Heart right ventricle (tissue), 16 donors: ENCODE measurements at regions not wholly inside any gene's neighbourhood (a gene's known extent, or its start where the extent isn't known, plus 50 kb on each side); places are given as distances from the start of the nearest gene placed in this dataset.

Experiments
- ATAC-seq, 8 donors: fragments of 200-7000 bp; cut with Tn5 transposase; one replicate each; pipeline ENCODE4 v1.9.1; 2020; ENCODE audit warnings: mild to moderate bottlenecking in 8 of 8, moderate library complexity in 8 of 8, moderate number of reproducible peaks in 1 of 8
- DNase-seq, 2 donors: peaks; one replicate each; pipeline ENCODE4 v3.0.0-alpha.2; 2020
- H3K27ac ChIP-seq, 10 donors: fragments of 200-600 bp; sonication (generic) in 2 of 10; one replicate each; pipeline versions ENCODE4 v1.5.0 to v1.8.0; 2020 to 2022; ENCODE audit warnings: mild to moderate bottlenecking in 3 of 10
- H3K27me3 ChIP-seq, 7 donors: fragments of 200-600 bp; one replicate each; pipeline ENCODE4 v1.8.0; 2021 to 2022; ENCODE audit warnings: mild to moderate bottlenecking in 2 of 7
- H3K36me3 ChIP-seq, 9 donors: fragments of 200-600 bp; sonication (generic) in 1 of 9; one replicate each; pipeline versions ENCODE4 v1.5.0 to v1.8.0; 2020 to 2022; ENCODE audit warnings: mild to moderate bottlenecking in 2 of 9
- H3K4me1 ChIP-seq, 9 donors: fragments of 200-600 bp; sonication (generic) in 1 of 9; one replicate each; pipeline versions ENCODE4 v1.5.0 to v1.8.0; 2020 to 2022; ENCODE audit warnings: mild to moderate bottlenecking in 4 of 9
- H3K4me3 ChIP-seq, 10 donors: fragments of 200-600 bp; sonication (generic) in 2 of 10; one replicate each; pipeline versions ENCODE4 v1.5.0 to v1.8.0; 2020 to 2022; ENCODE audit warnings: mild to moderate bottlenecking in 7 of 10, moderate library complexity in 2 of 10
- H3K9me3 ChIP-seq, 11 donors: fragments of 200-600 bp in 10 of 11; sonication (generic) in 2 of 11; one replicate each; pipeline versions ENCODE4 v1.5.0 to v1.8.0; 2013 to 2022; ENCODE audit warnings: mild to moderate bottlenecking in 2 of 11, control low read depth in 1 of 11, moderate library complexity in 1 of 11
- WGBS, 2 donors: extraction: QIAGEN DNeasy Blood & Tissue Kit; methylation state at CpG; one replicate each; pipeline ENCODE4 v1.1.7; 2013; ENCODE audit warnings: inconsistent platforms in 1 of 2; 5-methylcytosine and 5-hydroxymethylcytosine counted together
- intact Hi-C, 10 donors: fragments of 100-400 bp; cut with DNase I; formaldehyde crosslinking; loops; one replicate each; pipeline versions ENCODE4 v1.11.1 to v1.14.2; 2022
- TF ChIP-seq, protein P1 (sequence below), 9 donors: fragments of 200-600 bp; sonication (generic) in 2 of 9; IDR thresholded peaks; one replicate each; pipeline versions ENCODE4 v1.5.0 to v1.8.0; 2021 to 2022; ENCODE audit warnings: antibody characterized with exemption in 9 of 9, mild to moderate bottlenecking in 5 of 9, moderate library complexity in 1 of 9
- donor health status: Arrhythmogenic right ventricular cardiomyopathy.
- donor health status: ischemic (EF 13 %, LVEDD 7.1; RV severe dilation, severe dysfunction).
- donor health status: healthy with polysubstance abuse.
- donor health status: DM: no; HTN: yes; CAD: no.
- donor health status: DM: no; HTN: no; CAD: no.
- donor health status: ischemic (EF 25% LVEDD 6.9; RV normal size, moderate dysfunction).
- donor health status: ischemic (EF 25% LVEDD 5.7; RV mildly dilated, moderate dysfunction).
- donor health status: healthy.
- donor health status: DM: yes; HTN: yes; CAD: no.
- donor health status: Ischemic cardiomyopathy.
- donor health status: ischemic (EF 35%, LVEDD 5.7; RV mildly dilated, moderate dysfunction).
- donor health status: nonischemic (EF 11% LVEDD 7.7; RV severe dilation, severe dysfunction).
- donor health status: DM: yes; HTN: yes; CAD: no.
- donor health status: PGD.
- donor health status: ischemic (EF 29% LVEDD 5.4; RV normal size, mild dysfunction).
- donor health status: nonischemic (EF 23%, LVEDD 6.1; RV moderate dilation, normal function).

DNA sequence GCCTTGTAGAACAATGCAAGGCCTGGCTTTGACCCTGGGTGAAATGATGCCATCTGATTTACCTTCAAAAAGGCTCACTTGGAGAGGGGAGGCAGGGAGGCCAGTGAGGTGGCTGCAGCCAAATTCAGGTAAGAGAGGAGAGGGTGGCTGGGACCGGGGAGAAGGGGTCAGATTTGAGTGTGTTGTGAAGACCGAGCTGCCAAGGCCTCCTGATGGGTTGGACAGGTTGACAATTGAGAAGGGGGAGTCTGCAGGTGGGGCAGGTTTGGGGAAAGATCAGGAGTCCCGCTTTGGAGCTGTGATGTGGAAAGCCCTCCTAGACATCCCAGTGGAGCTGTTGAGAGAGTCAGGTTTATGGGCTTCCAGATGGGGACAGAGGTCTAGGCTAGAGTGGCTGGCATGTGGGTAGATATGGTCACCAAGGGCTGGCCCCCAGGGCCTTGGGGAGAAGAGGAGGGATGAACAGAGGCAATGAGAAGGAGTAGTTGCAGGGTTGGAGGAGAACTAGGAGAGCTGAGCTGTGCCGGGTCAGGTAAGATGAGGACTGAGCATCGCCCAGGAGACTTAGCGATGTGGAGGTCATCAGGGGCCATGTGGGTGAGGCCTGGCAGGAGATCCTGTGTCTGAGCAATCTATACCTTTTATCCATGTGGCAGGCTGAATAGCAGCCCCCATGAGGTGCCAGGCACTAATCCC lies 70.5 kb upstream of the TOX2 start:
- H3K27ac ChIP-seq, result no peak overlapping the region
- H3K9me3 ChIP-seq, result no peaks in the 10 kb centered on the region
- intact Hi-C loops, result loop anchor here in 7 of 10 donors (2.0 to 10.0 kb wide), 7 partner anchors 92 to 241 kb away; no protein-coding TSS in a partner anchor
- no peak overlapping the region for H3K4me3 ChIP-seq
- H3K4me1 ChIP-seq, result peaks cover 0 to 14% (median 0%) of the 10 kb centered on the region in 9 donors
- H3K36me3 ChIP-seq, result no peaks in the 10 kb centered on the region
- TF ChIP-seq, protein P1, sequence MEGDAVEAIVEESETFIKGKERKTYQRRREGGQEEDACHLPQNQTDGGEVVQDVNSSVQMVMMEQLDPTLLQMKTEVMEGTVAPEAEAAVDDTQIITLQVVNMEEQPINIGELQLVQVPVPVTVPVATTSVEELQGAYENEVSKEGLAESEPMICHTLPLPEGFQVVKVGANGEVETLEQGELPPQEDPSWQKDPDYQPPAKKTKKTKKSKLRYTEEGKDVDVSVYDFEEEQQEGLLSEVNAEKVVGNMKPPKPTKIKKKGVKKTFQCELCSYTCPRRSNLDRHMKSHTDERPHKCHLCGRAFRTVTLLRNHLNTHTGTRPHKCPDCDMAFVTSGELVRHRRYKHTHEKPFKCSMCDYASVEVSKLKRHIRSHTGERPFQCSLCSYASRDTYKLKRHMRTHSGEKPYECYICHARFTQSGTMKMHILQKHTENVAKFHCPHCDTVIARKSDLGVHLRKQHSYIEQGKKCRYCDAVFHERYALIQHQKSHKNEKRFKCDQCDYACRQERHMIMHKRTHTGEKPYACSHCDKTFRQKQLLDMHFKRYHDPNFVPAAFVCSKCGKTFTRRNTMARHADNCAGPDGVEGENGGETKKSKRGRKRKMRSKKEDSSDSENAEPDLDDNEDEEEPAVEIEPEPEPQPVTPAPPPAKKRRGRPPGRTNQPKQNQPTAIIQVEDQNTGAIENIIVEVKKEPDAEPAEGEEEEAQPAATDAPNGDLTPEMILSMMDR (IDR thresholded peaks at IDR 0.05), result no peak
- 84 to 89% methylated on average over 6 of the region's 6 CpGs for WGBS, 2 donors
- no peak for ATAC-seq
- DNase-seq, result no peak
- H3K27me3 ChIP-seq, result peaks cover 0 to 5% (median 0%) of the 10 kb centered on the region in 7 donors

DNA sequence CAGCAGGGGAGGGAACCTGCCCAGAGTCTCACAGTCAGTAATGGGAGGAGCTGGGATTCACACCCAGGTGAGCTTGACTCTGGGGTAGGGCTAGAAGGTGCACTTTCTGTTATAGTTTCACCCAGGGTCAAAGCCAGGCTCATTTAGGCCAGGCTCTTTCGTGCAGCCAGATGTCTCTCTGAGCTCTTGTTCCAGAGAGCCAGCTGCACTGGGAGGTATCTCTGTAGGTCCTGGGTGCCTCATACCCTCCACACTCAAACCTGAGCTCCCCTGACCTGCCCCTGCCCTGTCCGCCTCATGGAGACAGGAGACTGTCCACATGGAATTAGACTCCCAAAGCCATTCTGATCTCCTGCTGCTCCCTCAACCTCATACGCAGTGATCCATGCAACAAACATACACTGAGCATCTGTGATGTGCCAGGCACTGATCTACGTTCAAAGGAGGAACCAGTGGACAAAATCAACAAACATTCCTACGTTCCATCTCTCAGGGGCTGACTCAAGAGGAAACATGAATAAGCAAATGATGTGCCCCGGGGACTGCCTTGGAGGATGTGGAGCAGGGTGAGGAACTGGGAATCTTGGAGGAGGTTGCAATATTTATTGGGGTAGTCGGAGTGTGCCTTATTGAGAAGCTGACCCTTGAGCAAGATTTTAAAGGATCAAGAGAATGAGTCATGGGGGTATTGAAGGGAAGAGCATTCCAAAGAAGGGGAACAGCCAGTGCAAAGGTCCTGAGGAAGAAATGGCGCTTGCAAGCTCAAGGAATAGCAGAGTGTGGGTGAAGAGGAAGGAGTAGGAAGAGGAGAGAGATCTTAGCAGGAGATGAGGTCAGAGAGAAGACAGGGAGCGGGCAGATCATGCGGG lies 71.3 kb upstream of the TOX2 start:
- Histone ChIP-seq H3K36me3 (no peaks in the 10 kb centered on the region), H3K4me1 (peaks cover 0 to 14% (median 0%) of the 10 kb centered on the region in 9 donors), H3K27me3 (peaks cover 0 to 5% (median 0%) of the 10 kb centered on the region in 7 donors), H3K9me3 (no peaks in the 10 kb centered on the region), H3K4me3 (no peak overlapping the region), H3K27ac (no peak overlapping the region)
- intact Hi-C loops, result loop anchor here in 7 of 10 donors (5.0 to 10.0 kb wide), 6 partner anchors 91 to 241 kb away; no protein-coding TSS in a partner anchor
- ATAC-seq (no peak), DNase-seq (no peak)
- WGBS, 2 donors, result 70 to 82% methylated on average over 10 of the region's 10 CpGs
- TF ChIP-seq, protein P1 (IDR thresholded peaks at IDR 0.05), result no peak

DNA sequence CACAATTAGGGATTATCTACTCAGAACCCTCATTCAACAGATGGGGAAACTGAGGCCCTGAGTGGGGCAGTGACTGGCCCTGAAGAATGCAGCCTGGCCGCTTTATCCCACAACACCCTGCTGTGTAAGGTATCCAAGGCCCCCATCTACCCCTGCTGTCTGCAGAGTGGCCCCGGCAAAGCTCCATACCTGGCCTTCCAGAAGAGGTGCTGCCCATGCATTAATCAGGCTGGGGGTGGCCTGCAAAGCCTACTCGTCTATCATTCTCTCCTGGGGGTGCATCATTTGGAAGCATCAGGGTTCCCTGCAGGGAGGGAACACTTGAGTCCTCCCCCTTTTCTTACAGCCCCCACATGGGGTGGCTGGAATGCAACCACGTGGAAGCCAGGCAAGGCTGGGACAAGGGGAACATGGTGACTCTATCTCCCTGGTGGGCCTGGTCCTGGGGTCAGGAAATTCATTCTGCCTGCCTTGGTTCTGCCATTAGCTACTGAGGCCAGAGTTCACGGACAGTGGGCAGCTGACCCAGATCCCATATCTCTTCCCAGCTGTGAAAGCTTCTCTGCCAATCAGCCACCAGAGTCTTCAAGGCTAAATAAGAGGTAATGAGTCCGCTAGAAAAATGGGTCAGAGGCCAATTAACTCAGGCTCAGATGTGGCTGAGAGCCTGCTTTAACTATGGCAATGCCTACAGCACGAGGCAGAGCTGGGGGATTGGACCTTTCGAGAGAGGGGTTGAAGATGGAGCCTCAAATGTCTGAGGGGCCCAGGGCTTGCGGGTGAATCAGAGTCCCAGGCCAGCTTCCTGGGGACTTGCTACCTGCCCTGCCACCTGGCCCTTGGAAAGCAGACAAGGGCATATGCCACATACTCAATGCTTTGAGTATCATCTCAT lies 72.3 kb upstream of the TOX2 start:
- no peak overlapping the region for H3K27ac ChIP-seq
- peaks cover 0 to 5% (median 0%) of the 10 kb centered on the region in 7 donors for H3K27me3 ChIP-seq
- DNase-seq, result no peak
- ATAC-seq, result no peak
- no peaks in the 10 kb centered on the region for H3K36me3 ChIP-seq
- 58 to 67% methylated on average over 9 of the region's 9 CpGs for whole genome bisulfite sequencing, 2 donors
- TF ChIP-seq, protein P1 (IDR thresholded peaks at IDR 0.05), result no peak
- no peak overlapping the region for H3K4me3 ChIP-seq
- peaks cover 0 to 14% (median 0%) of the 10 kb centered on the region in 9 donors for H3K4me1 ChIP-seq
- intact Hi-C loops, result loop anchor here in 7 of 10 donors (5.0 to 10.0 kb wide), 6 partner anchors 90 to 242 kb away; no protein-coding TSS in a partner anchor
- no peaks in the 10 kb centered on the region for H3K9me3 ChIP-seq
